ENCODE measurements at regions not wholly inside any gene's neighbourhood (a gene's known extent, or its start where the extent isn't known, plus 50 kb on each side); places are given as distances from the start of the nearest gene placed in this dataset.

GRCh38 chr14:34086223-34086757 lies 135.4 kb upstream of the EGLN3 start:
- Mint-ChIP-seq H3K4me3 (no peak overlapping the region), H3K9me3 (no peaks in the 10 kb centered on the region), H3K36me3 (ENCODE audit: low read depth) (no peaks in the 10 kb centered on the region), H3K27me3 (no peaks in the 10 kb centered on the region), H3K4me1 (ENCODE audit: low read depth) (no peaks in the 10 kb centered on the region), H3K27ac (no peak overlapping the region)
- ChIA-PET POLR2A (no interaction called here), CTCF (no interaction called here)
- Histone ChIP-seq H3K4me1 (ENCODE audit: insufficient read depth, low read length) (no peaks in the 10 kb centered on the region), H3K9me3 (ENCODE audit: control insufficient read depth in 1 of 2, insufficient read depth in 1 of 2, low read length in 2 of 2) (no peaks in the 10 kb centered on the region), H3K27ac (ENCODE audit: low read depth in 1 of 2, low read length in 2 of 2) (no peak overlapping the region), H3K4me3 (ENCODE audit: low read length) (no peak overlapping the region), H3K27me3 (ENCODE audit: control insufficient read depth in 1 of 2, insufficient read depth in 2 of 2, low read length in 2 of 2) (no peaks in the 10 kb centered on the region), H3K36me3 (ENCODE audit: insufficient read depth, low read length) (no peaks in the 10 kb centered on the region)
- no peak for DNase-seq
- ATAC-seq (ENCODE audit: poor library complexity), result no peak
- intact Hi-C loops (cut with DNase I, micrococcal nuclease), result no loop called here
- no peak for TF ChIP-seq CTCF (IDR thresholded peaks at IDR 0.05)

GRCh38 chr14:34085695-34086094 lies 134.8 kb upstream of the EGLN3 start:
- Mint-ChIP-seq H3K4me1 (ENCODE audit: low read depth) (no peaks in the 10 kb centered on the region), H3K9me3 (no peaks in the 10 kb centered on the region), H3K27me3 (no peaks in the 10 kb centered on the region), H3K4me3 (no peak overlapping the region), H3K27ac (no peak overlapping the region), H3K36me3 (ENCODE audit: low read depth) (no peaks in the 10 kb centered on the region)
- no peaks in the 10 kb centered on the region for H3K4me1 ChIP-seq (ENCODE audit: insufficient read depth, low read length)
- intact Hi-C loops (cut with DNase I, micrococcal nuclease), result no loop called here
- POLR2A ChIA-PET, result no interaction called here
- no peaks in the 10 kb centered on the region for H3K36me3 ChIP-seq (ENCODE audit: insufficient read depth, low read length)
- no peak for DNase-seq
- no peaks in the 10 kb centered on the region for H3K9me3 ChIP-seq (ENCODE audit: control insufficient read depth in 1 of 2, insufficient read depth in 1 of 2, low read length in 2 of 2)
- no peaks in the 10 kb centered on the region for H3K27me3 ChIP-seq (ENCODE audit: control insufficient read depth in 1 of 2, insufficient read depth in 2 of 2, low read length in 2 of 2)
- no peak overlapping the region for H3K27ac ChIP-seq (ENCODE audit: low read depth in 1 of 2, low read length in 2 of 2)
- CTCF ChIA-PET, result no interaction called here
- no peak overlapping the region for H3K4me3 ChIP-seq (ENCODE audit: low read length)
- no peak for ATAC-seq (ENCODE audit: poor library complexity)
- no peak for TF ChIP-seq CTCF (IDR thresholded peaks at IDR 0.05)

- CTCF ChIA-PET, result no interaction called here
- no peak for TF ChIP-seq CTCF (IDR thresholded peaks at IDR 0.05)
- no peaks in the 10 kb centered on the region for H3K36me3 Mint-ChIP-seq (ENCODE audit: low read depth)
Measured at GRCh38 chr14:34081576-34082136, 130.8 kb upstream of the EGLN3 start.

More at GRCh38 chr14:34081576-34082136, 130.8 kb upstream of the EGLN3 start:
- Histone ChIP-seq H3K27me3 (ENCODE audit: control insufficient read depth in 1 of 2, insufficient read depth in 2 of 2, low read length in 2 of 2) (no peaks in the 10 kb centered on the region), H3K36me3 (ENCODE audit: insufficient read depth, low read length) (no peaks in the 10 kb centered on the region), H3K27ac (ENCODE audit: low read depth in 1 of 2, low read length in 2 of 2) (no peak overlapping the region), H3K4me3 (ENCODE audit: low read length) (no peak overlapping the region), H3K9me3 (ENCODE audit: control insufficient read depth in 1 of 2, insufficient read depth in 1 of 2, low read length in 2 of 2) (no peaks in the 10 kb centered on the region), H3K4me1 (ENCODE audit: insufficient read depth, low read length) (no peaks in the 10 kb centered on the region)
- no peak for DNase-seq
- POLR2A ChIA-PET, result no interaction called here
- intact Hi-C loops (cut with DNase I, micrococcal nuclease), result no loop called here
- no peaks in the 10 kb centered on the region for H3K9me3 Mint-ChIP-seq
- H3K4me3 Mint-ChIP-seq, result no peak overlapping the region
- H3K4me1 Mint-ChIP-seq (ENCODE audit: low read depth), result no peaks in the 10 kb centered on the region
- H3K27me3 Mint-ChIP-seq, result no peaks in the 10 kb centered on the region
- ATAC-seq (ENCODE audit: poor library complexity), result no peak
- H3K27ac Mint-ChIP-seq, result no peak overlapping the region
